ENCODE measurements at regions not wholly inside any gene's neighbourhood (a gene's known extent, or its start where the extent isn't known, plus 50 kb on each side); places are given as distances from the start of the nearest gene placed in this dataset.

- no peaks in the 10 kb centered on the region for H3K79me2 ChIP-seq
- H3K27ac ChIP-seq: no peak overlapping the region
- H3K9me3 ChIP-seq (ENCODE audit: control insufficient read depth, low read length): no peaks in the 10 kb centered on the region
- H2AFZ ChIP-seq: no peak overlapping the region
- H3K27me3 ChIP-seq (ENCODE audit: control insufficient read depth, insufficient read depth, low read length): no peaks in the 10 kb centered on the region
- H3K9ac ChIP-seq: no peak overlapping the region
- H3K4me1 ChIP-seq: no peaks in the 10 kb centered on the region
- H3K4me2 ChIP-seq (ENCODE audit: low read length): no peak overlapping the region
- H3K36me3 ChIP-seq (ENCODE audit: control insufficient read depth, insufficient read depth, low read length): no peaks in the 10 kb centered on the region
- no peak for TF ChIP-seq CTCF (IDR thresholded peaks at IDR 0.05)
- no peak overlapping the region for H3K4me3 ChIP-seq (ENCODE audit: low read depth, low read length)
Observed at GRCh38 chr2:10252224-10252623, 50.5 kb upstream of the HPCAL1 start.

DNA sequence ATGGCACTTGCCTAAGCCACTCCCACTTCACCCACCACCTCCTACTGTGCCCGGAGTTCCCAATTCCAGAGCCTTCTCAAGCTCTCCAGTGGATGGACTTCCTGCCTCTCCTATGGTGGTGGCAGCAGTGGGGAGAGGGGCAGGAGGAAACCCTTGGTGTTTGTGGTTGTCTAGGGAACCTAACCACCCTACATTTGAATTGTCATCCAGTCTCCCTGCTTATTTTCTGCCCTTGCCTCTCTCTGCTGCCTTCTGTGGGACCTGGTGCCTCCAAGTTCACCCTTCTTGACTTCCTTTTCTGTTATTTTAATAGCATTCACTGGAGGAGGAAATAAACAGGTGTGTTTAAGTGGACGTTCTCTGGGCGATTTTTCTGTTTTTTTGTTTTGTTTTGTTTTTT lies 50.0 kb upstream of the HPCAL1 start:
- no peak overlapping the region for H3K4me3 ChIP-seq (ENCODE audit: low read depth, low read length)
- no peak for TF ChIP-seq CTCF (IDR thresholded peaks at IDR 0.05)
- H3K4me1 ChIP-seq: no peaks in the 10 kb centered on the region
- H3K4me2 ChIP-seq (ENCODE audit: low read length): no peak overlapping the region
- H3K79me2 ChIP-seq: no peaks in the 10 kb centered on the region
- H3K36me3 ChIP-seq (ENCODE audit: control insufficient read depth, insufficient read depth, low read length): no peaks in the 10 kb centered on the region
- H3K9ac ChIP-seq: no peak overlapping the region
- H3K27ac ChIP-seq: no peak overlapping the region
- H3K27me3 ChIP-seq (ENCODE audit: control insufficient read depth, insufficient read depth, low read length): no peaks in the 10 kb centered on the region
- no peaks in the 10 kb centered on the region for H3K9me3 ChIP-seq (ENCODE audit: control insufficient read depth, low read length)
- H2AFZ ChIP-seq: no peak overlapping the region
